22Rv1 (cell line): ENCODE measurements at regions not wholly inside any gene's neighbourhood (a gene's known extent, or its start where the extent isn't known, plus 50 kb on each side); places are given as distances from the start of the nearest gene placed in this dataset.
"Not testable (repeated sequence)": the region's sequence is repeated elsewhere in the genome, so short reads cannot be mapped to it uniquely, and the experiment has no call there.

Source experiments
- CTCF ChIP-seq: fragments of 450-650 bp; IDR thresholded peaks from 2 replicates; pipeline ENCODE4 v1.5.1; 2017; ENCODE audit warnings: mild to moderate bottlenecking
- ZFX ChIP-seq: fragments of 450-650 bp; IDR thresholded peaks from 2 replicates; pipeline ENCODE4 v1.6.1; 2017; ENCODE audit warnings: antibody characterized with exemption, borderline replicate concordance

- not testable (repeated sequence) for TF ChIP-seq CTCF, ZFX
These were observed 1962.1 kb upstream of the PRR20A start for GRCh38 chr13:55178582-55178981.
